ENCODE measurements at regions not wholly inside any gene's neighbourhood (a gene's known extent, or its start where the extent isn't known, plus 50 kb on each side); places are given as distances from the start of the nearest gene placed in this dataset.

DNA sequence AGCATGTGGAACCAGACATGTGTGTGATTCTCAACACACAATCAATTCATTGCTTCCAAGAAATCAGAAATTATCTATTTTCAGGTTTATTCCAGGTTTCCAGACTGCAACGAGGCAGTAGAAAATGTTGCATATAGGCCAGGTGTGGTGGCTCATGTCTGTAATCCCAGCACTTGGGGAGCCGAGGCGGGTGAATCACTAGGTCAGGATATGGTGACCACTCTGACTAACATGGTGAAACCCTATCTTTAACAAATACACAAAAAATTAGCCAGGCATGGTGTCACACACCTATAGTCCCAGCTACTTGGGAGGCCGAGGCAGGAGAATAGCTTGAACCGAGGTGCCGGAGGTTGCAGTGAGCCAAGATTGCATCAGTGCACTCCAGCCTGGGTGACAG lies 1289.9 kb downstream of the NLGN4Y start:
- TF ChIP-seq CTCF (IDR thresholded peaks at IDR 0.05; ENCODE audit: low read depth, low read length), result no peak
- no peak for TF ChIP-seq EZH2phosphoT487 (IDR thresholded peaks at IDR 0.05; ENCODE audit: low read depth)
